Upper lobe of right lung (tissue), 1 donor: ENCODE measurements at regions not wholly inside any gene's neighbourhood (a gene's known extent, or its start where the extent isn't known, plus 50 kb on each side); places are given as distances from the start of the nearest gene placed in this dataset.

Source experiments
- ATAC-seq: fragments of 200-7000 bp; cut with Tn5 transposase; one replicate; pipeline ENCODE4 v1.9.1; 2020; ENCODE audit warnings: mild to moderate bottlenecking, moderate library complexity
- DNase-seq: peaks from one replicate; pipeline ENCODE4 v3.0.0-alpha.2; 2020
- H3K27ac ChIP-seq: fragments of 200-600 bp; one replicate; pipeline ENCODE4 v1.8.0; 2022
- H3K27me3 ChIP-seq: fragments of 200-600 bp; one replicate; pipeline ENCODE4 v1.8.0; 2022; ENCODE audit warnings: mild to moderate bottlenecking
- H3K36me3 ChIP-seq: fragments of 200-600 bp; one replicate; pipeline ENCODE4 v1.8.0; 2022
- H3K4me1 ChIP-seq: fragments of 200-600 bp; one replicate; pipeline ENCODE4 v1.8.0; 2022
- H3K4me3 ChIP-seq: fragments of 200-600 bp; one replicate; pipeline ENCODE4 v1.8.0; 2022; ENCODE audit warnings: mild to moderate bottlenecking
- H3K9me3 ChIP-seq: fragments of 200-600 bp; one replicate; pipeline ENCODE4 v1.8.0; 2022
- CTCF ChIP-seq: fragments of 200-600 bp; IDR thresholded peaks from one replicate; pipeline ENCODE4 v1.8.0; 2022; ENCODE audit warnings: antibody characterized with exemption
- intact Hi-C: fragments of 100-400 bp; cut with DNase I; formaldehyde crosslinking; loops from one replicate; pipeline ENCODE4 v1.11.0; 2022
- donor health status: DM: no; HTN: yes; CAD: no; lungs with severe emphysema.

- intact Hi-C loops, result loop anchor here (10.0 kb wide), 1 partner anchor 1028 kb away; no protein-coding TSS in a partner anchor
- no peak for ATAC-seq
These were observed 290.4 kb downstream of the TNS1 start for GRCh38 chr2:217712431-217712830.

GRCh38 chr2:217711188-217711587 lies 291.6 kb downstream of the TNS1 start:
- DNase-seq, result no peak
- no peaks in the 10 kb centered on the region for H3K9me3 ChIP-seq
- H3K27me3 ChIP-seq, result no peaks in the 10 kb centered on the region
- H3K4me1 ChIP-seq, result peaks cover 14% of the 10 kb centered on the region
- no peak for TF ChIP-seq CTCF
- ATAC-seq, result no peak
- H3K27ac ChIP-seq, result no peak overlapping the region
- intact Hi-C loops, result loop anchor here (10.0 kb wide), 1 partner anchor 1026 kb away; no protein-coding TSS in a partner anchor
- H3K36me3 ChIP-seq, result no peaks in the 10 kb centered on the region
- H3K4me3 ChIP-seq, result no peak overlapping the region

More at GRCh38 chr2:217712431-217712830, 290.4 kb downstream of the TNS1 start:
- no peak overlapping the region for H3K27ac ChIP-seq
- DNase-seq, result no peak
- peaks cover 11% of the 10 kb centered on the region for H3K4me1 ChIP-seq
- TF ChIP-seq CTCF, result no peak
- no peaks in the 10 kb centered on the region for H3K36me3 ChIP-seq
- H3K9me3 ChIP-seq, result no peaks in the 10 kb centered on the region
- no peak overlapping the region for H3K4me3 ChIP-seq
- H3K27me3 ChIP-seq, result no peaks in the 10 kb centered on the region

GRCh38 chr2:217710211-217710765 lies 292.5 kb downstream of the TNS1 start:
- Histone ChIP-seq H3K9me3 (no peaks in the 10 kb centered on the region), H3K27ac (no peak overlapping the region), H3K4me3 (no peak overlapping the region), H3K4me1 (peaks cover 14% of the 10 kb centered on the region), H3K36me3 (no peaks in the 10 kb centered on the region), H3K27me3 (no peaks in the 10 kb centered on the region)
- ATAC-seq (no peak), DNase-seq (no peak)
- no peak for TF ChIP-seq CTCF
- intact Hi-C loops, result loop anchor here (10.0 kb wide), 1 partner anchor 1025 kb away; no protein-coding TSS in a partner anchor

- intact Hi-C loops, result loop anchor here (10.0 kb wide), 1 partner anchor 1025 kb away; no protein-coding TSS in a partner anchor
- Histone ChIP-seq H3K9me3 (no peaks in the 10 kb centered on the region), H3K27ac (no peak overlapping the region), H3K4me3 (no peak overlapping the region), H3K27me3 (no peaks in the 10 kb centered on the region), H3K36me3 (no peaks in the 10 kb centered on the region), H3K4me1 (peaks cover 12% of the 10 kb centered on the region)
- DNase-seq (no peak), ATAC-seq (no peak)
- TF ChIP-seq CTCF, result no peak
These were observed 293.2 kb downstream of the TNS1 start for GRCh38 chr2:217709478-217710210.

GRCh38 chr2:217707131-217707611 lies 295.6 kb downstream of the TNS1 start:
- Histone ChIP-seq H3K27me3 (no peaks in the 10 kb centered on the region), H3K4me3 (no peak overlapping the region), H3K36me3 (no peaks in the 10 kb centered on the region), H3K9me3 (no peaks in the 10 kb centered on the region), H3K27ac (no peak overlapping the region), H3K4me1 (peaks cover 3% of the 10 kb centered on the region)
- TF ChIP-seq CTCF, result no peak
- no peak for DNase-seq
- no peak for ATAC-seq
- intact Hi-C loops, result no loop called here
